Endothelial cell (in vitro differentiated cells): ENCODE measurements at regions not wholly inside any gene's neighbourhood (a gene's known extent, or its start where the extent isn't known, plus 50 kb on each side); places are given as distances from the start of the nearest gene placed in this dataset.

ENCODE experiments used
- DNase-seq: peaks from one replicate; pipeline ENCODE4 v3.0.0; 2021; ENCODE audit warnings: low spot score
- H3K27ac Mint-ChIP-seq: one replicate; pipeline ENCODE4 v1.8.0; 2021; ENCODE audit warnings: mixed read lengths, inconsistent platforms; ENCODE audit not compliant: unreplicated experiment
- H3K27me3 Mint-ChIP-seq: one replicate; pipeline ENCODE4 v1.8.0; 2021; ENCODE audit warnings: mild to moderate bottlenecking, moderate library complexity, mixed read lengths, inconsistent platforms; ENCODE audit not compliant: unreplicated experiment
- H3K36me3 Mint-ChIP-seq: one replicate; pipeline ENCODE4 v1.8.0; 2021; ENCODE audit warnings: mild to moderate bottlenecking, low read depth, mixed read lengths, inconsistent platforms; ENCODE audit not compliant: unreplicated experiment
- H3K4me1 Mint-ChIP-seq: one replicate; pipeline ENCODE4 v1.8.0; 2021; ENCODE audit warnings: mild to moderate bottlenecking, mixed read lengths, inconsistent platforms; ENCODE audit not compliant: unreplicated experiment
- H3K4me3 Mint-ChIP-seq: one replicate; pipeline ENCODE4 v1.8.0; 2021; ENCODE audit warnings: mild to moderate bottlenecking, mixed read lengths, inconsistent platforms; ENCODE audit not compliant: unreplicated experiment
- H3K9me3 Mint-ChIP-seq: one replicate; pipeline ENCODE4 v1.8.0; 2021; ENCODE audit warnings: mixed read lengths, inconsistent platforms; ENCODE audit not compliant: unreplicated experiment
- CTCF ChIP-seq: fragments of 200-600 bp; sonication (generic); IDR thresholded peaks from one replicate; pipeline ENCODE4 v1.5.0; 2021; ENCODE audit warnings: antibody characterized with exemption; ENCODE audit not compliant: unreplicated experiment

DNA sequence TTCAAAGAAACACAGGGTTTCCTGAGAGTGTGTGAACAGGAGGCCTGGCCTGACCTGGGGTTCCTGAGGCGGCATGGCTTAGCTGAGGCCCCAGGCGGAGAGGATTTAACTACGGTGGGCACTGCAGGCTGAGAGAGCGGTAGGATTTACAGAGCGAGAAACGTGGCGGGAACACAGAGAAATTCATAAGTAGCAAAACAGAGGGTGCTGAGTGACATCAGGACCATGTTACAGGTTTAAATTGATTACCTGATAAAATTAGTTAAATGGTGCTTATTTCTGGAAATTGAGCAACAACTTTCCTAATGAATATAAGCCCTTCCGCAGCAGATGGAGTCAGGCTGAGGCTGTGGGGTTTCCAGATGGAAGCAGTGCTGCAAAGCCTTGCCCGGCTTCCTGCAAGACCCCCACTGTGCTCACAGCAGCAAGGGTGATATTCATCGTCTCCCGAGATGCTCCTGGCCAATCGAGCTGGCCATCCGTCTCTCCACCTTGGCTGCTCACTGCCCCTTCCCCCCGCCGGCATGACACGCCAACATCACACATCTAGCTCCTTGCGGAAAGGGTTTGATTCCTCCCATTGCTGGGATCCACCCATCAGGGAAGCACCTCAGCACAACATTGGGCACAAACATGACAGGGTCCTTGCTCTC, 69.4 kb upstream of the MORC3 start:
- H3K4me1 Mint-ChIP-seq: peaks cover 15% of the 10 kb centered on the region
- peaks cover 2% of the 10 kb centered on the region for H3K27me3 Mint-ChIP-seq
- no peaks in the 10 kb centered on the region for H3K9me3 Mint-ChIP-seq
- no peak overlapping the region for H3K27ac Mint-ChIP-seq
- H3K36me3 Mint-ChIP-seq: peaks cover 7% of the 10 kb centered on the region
- no peak for TF ChIP-seq CTCF
- DNase-seq: no peak
- H3K4me3 Mint-ChIP-seq: no peak overlapping the region

DNA sequence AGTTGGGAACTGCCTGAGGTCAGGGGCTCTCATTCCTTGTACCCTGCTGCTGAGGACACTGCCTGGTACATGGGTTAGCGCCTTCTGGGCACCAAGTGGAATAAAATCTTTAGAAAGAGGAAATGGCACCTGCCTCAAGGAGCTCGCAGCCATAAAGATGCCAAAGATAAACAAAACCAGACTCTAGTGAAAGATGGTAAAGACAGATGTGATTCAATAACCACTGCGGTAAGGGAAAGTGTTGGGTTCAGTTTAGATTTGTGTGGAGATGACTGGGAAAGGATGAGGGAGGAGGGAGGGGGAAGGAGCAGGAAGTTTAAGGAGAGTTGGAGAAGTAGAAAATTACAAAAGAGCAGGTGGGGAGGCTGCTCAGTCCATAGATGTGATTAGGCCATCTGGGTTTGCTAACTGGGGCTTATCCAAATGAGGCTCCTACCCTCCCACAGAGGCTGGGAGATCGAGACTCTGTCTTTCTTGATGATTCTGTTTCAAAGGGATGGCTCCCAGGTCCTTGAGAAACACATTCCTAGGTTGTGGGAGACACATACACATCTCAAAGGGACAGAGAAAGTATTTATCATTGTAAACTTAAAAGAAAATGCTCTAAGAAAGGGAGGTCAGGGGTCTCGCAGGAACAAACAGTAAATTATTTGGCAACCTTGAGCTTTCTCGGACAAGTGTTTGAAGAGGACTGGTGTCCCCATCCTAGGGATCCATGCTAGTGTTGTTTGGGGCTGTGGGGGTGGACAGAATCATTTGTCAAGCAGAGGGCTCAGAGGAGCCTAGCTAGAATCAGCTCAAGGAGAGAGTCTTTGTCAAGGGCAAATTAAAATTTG, 65.7 kb upstream of the MORC3 start:
- peaks cover 2% of the 10 kb centered on the region for H3K27me3 Mint-ChIP-seq
- DNase-seq: no peak
- H3K4me1 Mint-ChIP-seq: peaks cover 15% of the 10 kb centered on the region
- no peak overlapping the region for H3K4me3 Mint-ChIP-seq
- no peak overlapping the region for H3K27ac Mint-ChIP-seq
- no peak for TF ChIP-seq CTCF
- peaks cover 4% of the 10 kb centered on the region for H3K36me3 Mint-ChIP-seq
- no peaks in the 10 kb centered on the region for H3K9me3 Mint-ChIP-seq

DNA sequence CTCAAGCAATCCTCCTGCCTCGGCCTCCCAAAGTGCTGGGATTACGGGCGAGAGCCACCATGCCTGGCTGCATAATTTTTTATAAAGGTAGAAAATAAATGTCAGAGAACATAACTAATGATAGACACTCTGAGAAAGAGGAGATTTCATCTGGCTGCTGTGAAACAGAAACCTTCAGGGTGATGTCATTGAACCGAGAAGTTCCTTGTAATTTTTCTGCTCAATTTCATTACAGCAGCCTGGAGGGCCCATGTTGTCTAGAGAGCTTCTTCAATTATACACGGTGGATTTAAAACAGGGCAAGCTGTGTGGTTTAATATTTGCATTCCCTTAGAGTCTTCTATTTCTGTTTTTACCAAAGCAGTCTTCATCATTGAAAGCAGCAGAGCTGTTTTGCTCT, 64.3 kb upstream of the MORC3 start:
- Mint-ChIP-seq H3K36me3 (peaks cover 4% of the 10 kb centered on the region), H3K27me3 (peaks cover 2% of the 10 kb centered on the region), H3K9me3 (no peaks in the 10 kb centered on the region), H3K4me3 (no peak overlapping the region), H3K27ac (no peak overlapping the region), H3K4me1 (peaks cover 6% of the 10 kb centered on the region)
- TF ChIP-seq CTCF: no peak
- no peak for DNase-seq

GRCh38 chr21:36257657-36258056, 62.3 kb upstream of the MORC3 start:
- no peak for TF ChIP-seq CTCF
- DNase-seq: no peak
- no peak overlapping the region for H3K27ac Mint-ChIP-seq
- no peak overlapping the region for H3K4me3 Mint-ChIP-seq
- H3K4me1 Mint-ChIP-seq: peaks cover 3% of the 10 kb centered on the region
- no peaks in the 10 kb centered on the region for H3K9me3 Mint-ChIP-seq
- H3K27me3 Mint-ChIP-seq: no peaks in the 10 kb centered on the region
- H3K36me3 Mint-ChIP-seq: no peaks in the 10 kb centered on the region
